ENCODE measurements at regions not wholly inside any gene's neighbourhood (a gene's known extent, or its start where the extent isn't known, plus 50 kb on each side); places are given as distances from the start of the nearest gene placed in this dataset.

GRCh38 chr2:67646714-67647333 is 249.7 kb downstream of the ETAA1 start:
- no peak for TF ChIP-seq EZH2 (IDR thresholded peaks at IDR 0.05; ENCODE audit: low read length)
- TF ChIP-seq CTCF (optimal IDR thresholded peaks at IDR 0.05 in 1 of 3, IDR thresholded peaks at IDR 0.05 in 1 of 3, conservative IDR thresholded peaks at IDR 0.05 in 1 of 3; ENCODE audit: extremely low read depth in 1 of 3, insufficient read depth in 2 of 3, low read length in 3 of 3) = no peak
